Transverse colon (tissue), 3 donors: ENCODE measurements at regions not wholly inside any gene's neighbourhood (a gene's known extent, or its start where the extent isn't known, plus 50 kb on each side); places are given as distances from the start of the nearest gene placed in this dataset.

Experiments used
- CTCF ChIP-seq, 5 experiments: fragments of 200-600 bp in 3 of 5; fragments of 450-650 bp in 2 of 5; sonication (generic) in 3 of 5; IDR thresholded peaks; 1 replicate in 2 of 5; 2 replicates in 3 of 5; pipeline ENCODE4 v1.5.1; 2016 to 2017; ENCODE audit warnings: antibody characterized with exemption in 5 of 5, inconsistent platforms in 3 of 5, mild to moderate bottlenecking in 2 of 5, moderate library complexity in 1 of 5
- POLR2A ChIP-seq: fragments of 450-650 bp; IDR thresholded peaks from one replicate; pipeline ENCODE4 v1.6.1; 2016; ENCODE audit warnings: antibody characterized with exemption, mild to moderate bottlenecking, moderate library complexity

- TF ChIP-seq CTCF (IDR thresholded peaks at IDR 0.05) = no peak
- no peak for TF ChIP-seq POLR2A
Observed at GRCh38 chr4:163808011-163808410, 313.5 kb downstream of the TMA16 start.
